Iris pigment epithelial cell (primary cell): ENCODE measurements at regions not wholly inside any gene's neighbourhood (a gene's known extent, or its start where the extent isn't known, plus 50 kb on each side); places are given as distances from the start of the nearest gene placed in this dataset.

Source experiments
- DNase-seq: peaks from one replicate; pipeline ENCODE4 v3.0.0-alpha.2; 2011; ENCODE audit warnings: low read depth

DNA sequence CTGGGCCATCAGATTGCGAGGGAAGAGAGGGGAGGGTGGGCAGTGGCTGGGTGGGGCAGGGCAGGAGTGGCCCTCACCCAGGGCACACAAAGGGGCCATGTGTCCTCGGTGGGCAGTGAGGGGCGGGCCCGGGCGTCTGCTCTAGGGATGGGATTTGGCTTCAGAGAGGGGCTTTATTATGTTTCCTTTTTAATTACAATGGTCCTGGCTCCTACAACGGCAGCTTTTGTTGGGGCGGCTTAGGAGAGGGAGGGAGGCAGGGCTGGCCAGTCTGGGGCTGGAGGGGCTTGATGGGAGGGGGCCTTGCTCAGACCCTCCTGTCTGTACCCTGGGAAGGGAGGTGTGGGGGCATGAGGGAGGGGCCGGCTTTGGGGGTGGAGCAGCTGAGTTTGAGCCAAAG lies 102.8 kb upstream of the WNT4 start:
- DNase-seq = no peak

DNA sequence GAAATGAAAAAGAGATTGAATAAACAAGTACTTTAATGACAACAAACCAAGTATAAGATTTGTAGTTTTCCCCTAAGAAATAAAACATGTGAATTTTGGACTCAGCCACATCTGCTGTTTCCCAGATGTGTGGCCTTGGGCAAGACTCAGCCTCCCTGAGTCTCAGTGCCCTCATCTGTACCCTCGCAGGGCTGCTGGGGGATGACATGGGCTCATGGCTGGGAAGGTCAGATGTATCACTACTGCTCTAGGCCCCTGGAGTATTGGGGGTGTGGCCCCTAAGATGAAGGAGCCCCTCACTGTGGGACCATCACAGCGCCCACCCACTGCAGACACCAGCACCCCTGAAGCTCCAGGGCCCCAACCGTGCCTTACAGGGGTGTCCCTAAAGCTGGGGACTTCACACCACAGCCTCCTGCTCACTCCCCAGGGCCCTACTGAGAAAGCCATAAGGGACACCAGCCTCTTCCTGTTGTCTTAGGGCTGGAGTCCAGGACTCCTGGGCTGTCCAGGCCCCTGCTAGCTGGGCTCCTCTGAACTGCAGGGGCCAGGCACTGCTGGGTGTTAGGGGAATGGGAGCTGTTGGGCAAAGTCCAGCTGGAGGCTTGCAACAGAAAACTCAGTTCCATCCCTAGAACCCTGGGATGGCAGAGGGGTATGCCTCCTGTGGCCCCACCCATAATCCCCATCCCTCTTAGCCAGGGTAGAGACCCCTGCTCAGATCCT lies 104.0 kb upstream of the WNT4 start:
- DNase-seq = no peak

DNA sequence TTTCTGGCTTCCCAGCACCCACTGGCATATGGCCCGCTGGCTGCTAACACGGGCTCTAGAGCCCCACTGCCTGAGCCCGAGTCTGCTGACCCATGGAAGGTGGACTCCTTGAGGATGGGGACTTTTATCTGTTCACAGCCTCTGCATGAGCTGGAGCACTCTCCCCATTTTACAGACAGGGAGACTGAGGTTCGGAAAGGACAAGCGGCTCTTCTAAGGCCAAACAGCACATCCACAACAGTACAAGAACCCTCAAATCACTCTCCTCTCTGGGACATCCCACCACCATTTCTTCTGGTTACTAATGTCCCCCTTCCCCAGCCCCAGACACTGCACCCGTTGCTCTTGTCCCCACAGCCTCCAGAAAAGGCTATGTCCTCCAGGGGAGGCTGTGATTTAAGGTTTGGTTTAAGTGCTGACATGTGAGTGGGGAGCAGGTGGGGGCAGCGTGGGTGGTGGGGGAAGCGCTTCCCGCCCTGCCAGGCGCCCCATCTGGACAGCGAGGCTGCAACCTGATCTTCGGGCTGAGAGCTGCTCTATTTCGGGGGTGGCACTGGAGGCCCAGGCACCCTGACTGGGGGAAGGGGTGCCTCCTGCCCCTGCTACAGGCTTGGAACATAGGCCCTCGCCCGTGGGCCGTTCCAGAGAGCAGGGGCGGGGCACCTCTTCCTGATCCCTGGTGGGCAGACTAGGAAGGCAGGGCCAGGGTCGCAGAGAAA lies 104.8 kb upstream of the WNT4 start:
- no peak for DNase-seq

DNA sequence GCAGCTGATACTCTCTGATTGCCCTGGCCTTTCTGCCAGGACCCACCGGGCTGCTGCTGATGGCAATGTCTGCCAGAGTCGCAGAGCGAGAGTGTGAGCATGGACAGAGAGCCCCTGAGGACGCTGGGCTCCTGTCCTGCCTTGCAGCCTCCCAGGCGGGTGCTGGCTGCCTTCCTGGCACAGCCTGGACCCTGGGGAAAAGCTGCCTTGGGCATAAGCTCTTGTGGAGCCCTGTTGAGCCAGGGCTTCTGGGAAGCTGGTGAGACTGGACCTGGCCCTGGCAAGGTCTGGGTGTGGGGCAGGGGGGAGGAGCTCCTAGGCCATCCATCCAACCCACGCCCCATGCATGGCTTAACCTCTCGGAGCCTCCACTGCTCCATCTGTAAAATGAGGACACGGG lies 105.8 kb upstream of the WNT4 start:
- DNase-seq = no peak

DNA sequence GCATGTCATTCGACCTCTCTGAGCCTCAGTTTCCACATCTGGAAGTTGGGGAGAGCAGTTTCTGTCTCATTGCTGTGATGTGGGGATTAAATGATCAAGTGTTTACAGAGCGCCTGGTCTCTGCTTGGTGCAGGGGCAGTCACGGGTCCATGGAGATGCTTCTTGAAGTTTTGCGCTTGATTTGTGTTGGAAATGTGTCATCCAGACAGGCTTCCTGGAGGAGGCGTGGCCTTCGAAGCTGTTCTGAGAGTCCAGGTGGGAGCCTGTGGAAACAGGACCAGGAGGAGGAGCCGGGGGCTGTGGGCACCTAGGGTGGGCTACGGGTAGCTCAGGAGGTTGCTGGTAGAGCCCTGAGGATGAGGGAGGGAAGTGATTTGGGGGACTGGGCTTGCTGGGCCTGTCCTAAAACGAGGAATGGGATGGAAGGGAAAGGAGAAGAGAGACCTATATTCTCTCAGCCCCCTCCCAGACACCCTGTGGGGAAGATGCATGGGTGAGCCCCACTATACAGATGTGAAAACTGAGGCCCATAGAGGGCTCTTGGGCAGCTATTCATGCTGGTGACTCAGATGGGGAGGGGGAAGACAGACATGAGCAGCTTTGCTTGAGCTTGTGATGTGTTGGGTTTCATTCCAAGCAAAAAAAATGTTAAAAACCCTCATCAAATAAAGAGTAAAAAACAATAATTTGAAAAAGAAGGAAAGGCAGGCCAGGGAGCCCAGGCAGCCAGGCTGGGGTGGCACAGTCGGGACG lies 107.2 kb upstream of the WNT4 start:
- DNase-seq = no peak

DNA sequence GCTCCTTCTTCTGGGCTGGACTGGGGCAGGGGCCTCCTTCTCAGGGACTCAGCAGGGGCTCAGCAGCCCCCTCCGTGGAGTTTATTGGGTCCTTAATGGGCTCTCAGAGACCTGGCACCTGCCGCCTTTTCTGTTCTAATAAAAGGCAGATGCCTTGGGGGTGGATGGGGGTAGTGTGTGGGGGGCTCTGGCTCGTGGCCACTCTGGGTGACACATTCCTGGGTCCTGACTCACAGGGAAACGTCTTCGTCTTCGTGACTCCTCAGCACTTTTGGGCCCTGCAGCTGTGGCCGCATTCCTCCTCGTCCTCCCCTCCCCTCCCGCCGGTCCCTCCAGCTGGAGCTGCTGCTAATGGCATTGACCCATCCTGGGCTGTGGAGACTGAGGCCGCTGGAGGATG lies 107.8 kb upstream of the WNT4 start:
- DNase-seq = no peak

DNA sequence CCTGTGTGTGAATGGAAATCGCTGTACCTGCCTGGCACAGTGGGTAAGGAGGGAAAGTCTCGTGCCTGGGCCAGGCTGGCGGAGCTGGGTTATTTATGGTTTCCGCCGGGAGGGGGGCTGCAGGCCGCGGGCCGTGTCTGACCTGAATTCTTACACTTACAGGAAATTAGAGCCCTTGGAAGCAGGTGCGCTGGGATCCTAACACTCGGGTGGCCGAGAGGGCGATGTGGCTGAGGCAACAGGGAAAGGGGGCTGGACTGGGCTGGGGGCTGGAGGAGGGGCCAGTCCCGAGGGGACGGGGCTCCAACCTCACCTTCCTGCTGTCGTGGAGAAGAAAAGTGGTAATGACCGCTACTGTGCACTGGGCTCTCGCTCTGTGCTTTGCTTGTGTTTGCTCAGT lies 109.4 kb upstream of the WNT4 start:
- no peak for DNase-seq

DNA sequence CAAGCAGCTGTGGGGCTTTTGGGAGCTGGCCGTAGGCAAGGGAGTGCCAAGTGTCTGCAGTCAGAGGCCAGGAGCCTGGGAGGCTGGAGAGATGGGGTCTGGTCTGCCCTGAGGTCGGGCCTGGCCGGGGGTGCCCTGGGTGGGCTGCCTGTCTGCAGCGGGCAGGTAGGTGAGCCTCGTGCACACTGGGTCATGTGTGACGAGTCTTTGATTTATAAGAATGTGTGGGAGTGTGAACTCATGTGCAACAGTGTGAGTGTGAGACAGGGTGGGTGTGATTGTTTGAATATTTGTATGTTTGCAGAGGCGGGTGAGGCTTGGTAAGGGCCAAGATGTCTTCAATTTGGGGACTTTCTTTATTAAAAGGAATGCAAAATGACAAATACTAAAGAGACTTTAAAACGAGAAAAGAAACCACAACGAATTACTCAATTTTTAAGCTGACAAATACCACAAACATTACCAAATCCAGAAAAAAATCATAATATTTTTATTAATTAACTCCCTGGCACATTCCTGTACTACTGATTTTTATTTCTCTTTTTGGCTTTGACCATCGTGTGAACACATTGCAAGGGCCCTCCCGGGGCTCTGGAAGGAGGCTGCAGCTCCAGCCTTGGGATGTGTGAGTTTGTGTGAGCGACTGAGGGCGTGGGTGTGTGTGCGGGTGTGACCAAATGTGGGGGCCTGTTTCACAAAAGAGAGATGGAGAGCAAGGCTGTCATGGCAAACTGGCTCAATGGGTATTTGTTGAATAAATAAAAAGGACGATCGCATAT lies 110.3 kb upstream of the WNT4 start:
- DNase-seq = no peak

DNA sequence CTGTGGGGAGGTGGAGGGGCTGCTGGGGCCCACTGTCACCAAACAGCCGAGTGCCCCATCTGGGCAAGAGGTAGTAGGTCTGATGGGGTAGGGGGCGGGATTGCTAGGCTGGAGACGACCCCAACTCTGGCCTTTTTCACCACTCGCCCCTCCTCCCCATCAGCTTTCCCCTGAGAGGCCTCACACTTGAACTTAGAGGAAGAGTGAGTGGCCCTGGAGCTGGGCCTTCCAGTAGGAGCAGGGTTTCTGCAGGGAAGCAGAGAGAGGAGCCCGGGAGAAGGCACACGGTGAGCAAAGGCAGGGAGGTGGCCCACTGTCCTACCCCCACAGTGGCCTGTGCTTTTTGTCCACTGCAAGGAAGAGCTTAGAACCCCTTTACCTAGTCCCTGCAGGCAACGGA lies 111.9 kb upstream of the WNT4 start:
- no peak for DNase-seq

DNA sequence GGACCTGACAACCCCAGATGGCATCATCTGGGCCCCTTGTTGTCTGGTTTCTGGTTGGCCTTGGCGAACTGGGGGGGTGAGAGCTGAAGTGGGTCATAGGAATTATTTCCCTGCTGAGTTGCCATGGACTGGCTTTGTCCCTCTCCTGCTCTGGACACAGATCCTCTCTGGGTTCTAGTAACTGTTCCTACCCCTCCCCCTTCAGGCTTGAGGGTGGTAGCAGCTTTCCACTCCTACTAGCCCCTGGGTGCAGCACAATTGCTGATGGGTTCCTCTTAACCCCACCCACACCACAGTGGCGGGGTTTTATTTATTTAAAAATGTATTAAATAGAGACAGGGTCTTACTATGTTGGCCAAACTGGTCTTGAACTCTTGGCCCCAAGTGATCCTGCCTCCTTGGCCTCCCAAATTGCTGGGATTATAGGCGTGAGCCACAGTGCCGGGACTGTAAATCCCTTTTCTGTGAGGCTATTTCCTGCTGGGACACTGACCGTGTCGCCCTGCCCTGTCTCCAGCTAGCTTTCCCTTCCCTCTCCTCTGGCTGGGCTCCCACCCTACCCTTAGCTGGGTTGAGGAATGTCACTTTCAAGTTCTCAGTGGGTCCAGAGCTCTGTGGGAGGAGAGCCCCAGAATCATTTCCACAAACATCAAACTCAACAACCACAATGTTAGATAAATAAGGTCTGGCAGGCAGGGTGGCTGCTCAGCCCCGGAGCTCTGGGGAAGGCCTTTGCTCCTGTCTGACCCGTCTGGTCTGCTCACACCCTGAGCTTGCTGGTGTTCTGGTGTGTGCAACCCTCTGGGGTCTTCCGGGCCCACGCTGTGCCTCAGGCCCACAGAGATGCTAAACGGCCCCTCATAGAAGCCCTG lies 112.7 kb upstream of the WNT4 start:
- DNase-seq = peak; percentile 9

DNA sequence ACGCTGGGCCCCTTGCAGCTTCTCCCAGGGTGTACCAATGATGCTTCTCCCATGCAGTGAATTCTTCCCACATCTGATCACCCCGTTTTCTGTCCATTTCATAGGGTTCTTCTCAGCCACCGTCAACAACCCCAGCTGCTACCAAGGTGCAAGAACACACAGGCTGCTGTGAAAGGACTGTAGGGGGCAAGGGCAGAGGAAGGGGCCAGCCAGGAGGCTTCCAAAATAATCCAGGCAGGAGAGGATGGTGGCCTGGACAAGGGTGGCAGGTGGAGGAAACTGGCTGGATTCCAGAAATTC lies 113.3 kb upstream of the WNT4 start:
- DNase-seq = no peak

DNA sequence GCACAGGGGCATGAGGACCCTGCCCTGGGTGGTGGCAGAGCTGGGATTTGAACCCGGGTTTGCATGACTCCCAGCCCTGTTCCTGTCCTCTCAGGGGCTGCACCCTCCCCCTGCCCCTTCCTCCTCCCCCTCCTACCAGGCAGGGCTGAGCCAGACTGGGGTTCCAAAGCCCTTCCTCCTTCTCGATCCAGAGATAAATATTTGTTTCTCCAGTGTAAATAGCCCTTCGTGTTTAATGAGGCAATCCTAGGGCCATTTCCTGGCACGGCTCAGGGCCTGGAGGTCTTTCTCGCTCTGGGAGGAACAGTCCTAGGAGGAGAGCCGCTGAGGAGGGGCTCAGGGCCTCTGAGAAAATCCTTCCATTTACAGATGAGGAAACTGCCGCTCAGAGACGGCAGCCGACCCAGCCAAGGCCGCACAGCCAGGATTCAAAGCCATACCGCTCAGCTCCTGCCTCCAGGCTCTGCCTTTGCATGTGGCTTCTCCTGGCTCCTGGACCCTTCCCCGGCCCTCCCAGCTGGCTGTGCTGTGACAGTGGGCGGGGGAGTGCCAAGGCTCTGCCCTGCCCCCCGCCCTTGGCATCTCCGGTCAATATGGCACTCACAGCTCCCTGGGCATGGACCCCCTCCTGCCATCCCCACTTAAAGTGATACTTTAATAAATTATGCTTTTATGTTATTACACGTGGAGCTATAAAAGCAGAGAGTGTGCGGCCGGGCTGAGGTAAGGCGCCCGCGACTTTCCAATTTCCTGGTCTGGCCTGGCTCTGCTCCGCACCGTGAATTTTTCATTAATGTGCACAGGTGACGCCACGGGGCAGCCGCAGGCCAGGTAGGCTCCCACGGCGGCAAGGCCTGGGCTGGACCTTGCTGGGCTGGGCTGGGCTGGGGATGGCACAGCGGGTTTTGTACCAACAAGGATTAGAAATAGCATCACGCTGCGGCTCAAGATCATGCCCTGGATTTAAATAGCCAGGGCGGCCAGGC lies 114.7 kb upstream of the WNT4 start:
- DNase-seq = no peak

DNA sequence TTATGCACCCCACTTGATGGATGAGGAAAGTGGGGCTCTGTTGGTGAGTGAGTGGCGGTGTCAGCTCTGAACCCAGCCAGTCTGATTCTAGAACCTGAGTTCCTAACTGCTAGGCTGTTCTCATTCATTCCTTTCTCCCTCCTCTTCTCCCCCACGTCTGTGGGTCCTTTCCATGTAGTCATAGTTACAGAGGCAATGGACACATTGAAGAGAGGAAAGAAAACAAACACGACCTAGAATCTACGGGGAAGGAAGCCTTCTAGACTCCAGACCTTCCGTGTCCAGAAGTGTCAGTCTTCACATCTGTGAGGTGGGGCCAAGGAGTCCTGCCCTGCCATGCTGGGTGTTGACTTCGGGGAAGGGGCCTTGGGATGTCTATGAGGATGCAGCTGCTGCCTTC lies 115.8 kb upstream of the WNT4 start:
- DNase-seq = peak; percentile 32

DNA sequence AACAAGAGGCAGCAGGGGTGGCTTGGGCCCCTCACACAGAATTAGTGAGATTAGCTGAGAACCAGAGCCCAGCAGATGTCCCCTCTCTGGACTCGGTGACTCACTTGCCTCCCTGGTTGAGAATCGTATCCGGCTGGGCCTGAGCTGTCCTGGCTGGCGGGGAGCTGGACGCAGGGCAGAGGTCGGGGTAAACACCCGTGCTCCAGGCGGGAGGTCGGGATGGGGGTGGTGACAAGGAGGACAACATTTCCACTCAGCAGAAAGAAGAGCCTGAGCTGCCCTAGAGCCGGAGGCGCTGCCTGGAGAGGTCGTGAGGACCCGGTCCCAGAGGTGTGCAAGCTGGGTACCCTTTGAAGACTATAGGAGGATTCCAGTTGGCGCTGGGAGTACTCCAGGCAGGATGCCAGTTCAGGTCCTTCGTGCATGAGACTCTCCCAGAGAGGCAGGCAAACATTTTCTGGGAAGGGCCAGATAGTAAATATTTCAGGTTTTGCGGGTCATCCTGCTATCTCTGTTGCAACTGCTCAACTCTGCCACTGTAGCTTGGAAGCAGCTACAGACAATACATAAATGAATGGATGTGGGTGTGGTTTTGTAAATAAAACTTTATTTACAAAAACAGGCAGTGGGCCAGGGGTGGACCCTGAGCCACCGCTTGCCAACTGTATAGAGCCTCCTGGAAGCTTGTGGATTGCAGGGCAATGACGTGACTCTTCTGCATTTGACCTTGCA lies 116.8 kb upstream of the WNT4 start:
- DNase-seq = peak; percentile 21

DNA sequence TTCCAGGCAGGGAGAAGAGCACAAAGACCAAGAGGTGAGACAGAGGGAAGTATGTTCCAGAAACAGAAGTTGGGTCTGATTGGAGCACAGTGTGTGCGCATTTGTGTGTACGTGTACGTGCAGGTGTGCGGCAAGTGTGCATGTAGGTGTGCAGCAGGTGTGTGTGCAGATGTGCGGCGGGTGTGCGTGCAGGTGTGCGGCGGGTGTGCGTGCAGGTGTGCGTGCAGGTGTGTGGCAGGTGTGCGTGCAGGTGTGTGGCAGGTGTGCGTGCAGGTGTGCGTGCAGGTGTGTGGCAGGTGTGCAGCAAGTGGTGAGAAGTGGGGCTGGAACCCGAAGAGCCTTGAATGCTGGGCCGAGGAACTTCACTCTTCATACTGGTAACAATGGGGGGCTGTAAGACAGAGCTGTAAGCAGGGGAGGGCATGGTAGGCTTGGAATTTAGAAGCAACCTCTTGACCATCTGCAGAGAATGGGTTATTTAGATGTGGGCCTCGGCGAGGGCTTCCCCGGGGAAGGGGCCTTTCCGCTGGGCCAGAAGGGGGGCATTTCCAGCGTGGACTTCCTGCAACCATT lies 118.0 kb upstream of the WNT4 start:
- no peak for DNase-seq

DNA sequence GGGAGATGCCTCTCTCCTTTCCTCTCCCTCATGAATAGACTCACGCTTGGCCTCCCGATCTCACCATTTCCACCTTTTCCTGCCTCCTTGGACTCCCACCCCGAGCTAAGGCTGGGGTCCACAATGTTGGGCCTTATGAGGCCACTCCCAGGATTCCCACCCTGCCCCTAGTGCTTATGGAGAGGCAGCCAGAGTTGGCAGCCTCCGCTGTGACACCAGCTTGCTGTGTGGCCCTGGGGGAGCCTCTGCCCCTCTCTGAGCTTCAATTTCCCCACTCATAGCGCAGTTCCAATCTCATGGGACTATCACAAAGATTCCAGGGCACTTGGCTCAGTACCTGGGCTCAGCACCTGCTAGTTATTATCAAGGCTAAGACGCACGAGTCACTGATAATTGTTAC lies 118.7 kb upstream of the WNT4 start:
- DNase-seq = no peak

DNA sequence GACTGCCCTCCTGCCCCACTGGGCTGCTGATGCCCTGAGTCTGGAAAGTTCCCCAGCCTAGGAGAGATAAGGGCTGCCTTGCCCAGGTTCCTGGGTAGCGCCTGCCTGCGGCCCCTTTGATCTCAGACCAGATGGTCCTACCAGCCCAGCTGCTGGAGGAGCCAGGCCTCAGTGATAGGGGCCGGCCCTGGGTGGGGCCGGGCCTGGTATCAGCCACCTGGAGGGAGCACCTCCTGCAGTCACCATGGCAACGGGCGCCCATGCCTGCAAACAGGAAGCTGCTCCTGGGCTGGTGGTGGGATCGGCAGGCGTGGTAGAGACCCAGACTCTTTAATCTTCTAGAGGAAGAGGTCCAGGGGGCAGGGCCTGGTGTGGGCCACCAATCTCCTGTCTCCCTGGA lies 119.7 kb upstream of the WNT4 start:
- DNase-seq = no peak

DNA sequence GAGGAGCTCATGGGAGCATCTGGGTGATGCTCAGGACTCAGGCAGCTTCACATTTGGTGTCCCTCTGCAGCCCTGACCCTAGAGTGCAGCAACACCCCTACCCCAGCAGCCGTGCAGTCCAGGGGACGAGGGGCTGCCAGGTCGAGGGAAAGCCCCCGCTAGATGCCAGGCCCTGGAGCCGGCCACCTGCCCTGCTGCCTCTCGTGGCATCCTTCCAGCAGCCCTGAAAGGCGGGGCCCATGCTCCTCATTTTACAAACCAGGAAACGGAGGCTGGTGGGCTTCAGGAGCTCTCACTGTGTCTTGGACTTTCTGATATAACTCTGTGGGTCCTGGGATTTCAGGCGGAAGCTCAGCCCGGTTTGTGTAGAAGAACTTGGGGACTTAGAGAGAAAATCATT lies 120.5 kb upstream of the WNT4 start:
- no peak for DNase-seq
